Ectodermal cell (in vitro differentiated cells): ENCODE measurements at regions not wholly inside any gene's neighbourhood (a gene's known extent, or its start where the extent isn't known, plus 50 kb on each side); places are given as distances from the start of the nearest gene placed in this dataset.

ENCODE experiments used
- H3K27ac ChIP-seq: 2 replicates; pipeline ENCODE4 v1.7.0; 2013; ENCODE audit warnings: mild to moderate bottlenecking, low read depth, low read length; ENCODE audit not compliant: insufficient read depth, poor library complexity, severe bottlenecking
- H3K27me3 ChIP-seq: 2 replicates; pipeline ENCODE4 v1.7.0; 2013; ENCODE audit warnings: mild to moderate bottlenecking, low read length; ENCODE audit not compliant: insufficient read depth, control insufficient read depth, poor library complexity, severe bottlenecking
- H3K36me3 ChIP-seq: one replicate; pipeline ENCODE4 v1.7.0; 2013; ENCODE audit warnings: low read length; ENCODE audit not compliant: control insufficient read depth, insufficient read depth
- H3K4me1 ChIP-seq: one replicate; pipeline ENCODE4 v1.7.0; 2013; ENCODE audit warnings: low read length; ENCODE audit not compliant: control insufficient read depth, insufficient read depth
- H3K4me3 ChIP-seq: 2 replicates; pipeline ENCODE4 v1.7.0; 2013; ENCODE audit warnings: low read depth, low read length, control low read depth; ENCODE audit not compliant: insufficient read depth
- H3K9me3 ChIP-seq: 2 replicates; pipeline ENCODE4 v1.7.0; 2013; ENCODE audit warnings: mild to moderate bottlenecking, low read length, moderate library complexity; ENCODE audit not compliant: control insufficient read depth
- WGBS, 2 experiments: methylation state at CpG; one replicate each; pipeline ENCODE4 v1.1.7; 2013; ENCODE audit warnings: missing lambda C conversion rate in 2 of 2; 5-methylcytosine and 5-hydroxymethylcytosine counted together

DNA sequence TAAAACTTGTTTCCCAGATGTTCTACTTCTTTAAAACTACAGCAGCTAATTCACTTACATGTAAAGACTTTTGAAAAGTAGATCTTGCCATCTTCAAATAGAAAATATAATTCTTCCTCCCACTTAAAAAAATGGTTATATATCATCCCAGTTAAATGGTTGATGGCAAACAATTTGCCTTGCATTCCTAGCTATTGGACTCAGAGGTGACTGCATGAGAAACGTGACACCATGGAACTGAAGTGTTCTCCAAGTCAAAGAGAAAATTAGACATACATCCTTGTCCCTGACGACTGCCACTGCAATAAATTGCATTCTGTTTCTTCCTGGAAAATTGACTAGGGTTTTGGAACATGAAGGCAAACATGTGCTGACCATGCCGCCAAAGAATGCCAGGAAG, 95.0 kb upstream of the POM121L12 start:
- WGBS, 2 experiments, result 90 to 91% methylated on average over 3 of the region's 3 CpGs
- no peaks in the 10 kb centered on the region for H3K4me1 ChIP-seq
- H3K36me3 ChIP-seq, result no peaks in the 10 kb centered on the region
- H3K27me3 ChIP-seq, result no peaks in the 10 kb centered on the region
- H3K27ac ChIP-seq, result no peak overlapping the region
- H3K9me3 ChIP-seq, result no peaks in the 10 kb centered on the region
- H3K4me3 ChIP-seq, result no peak overlapping the region

DNA sequence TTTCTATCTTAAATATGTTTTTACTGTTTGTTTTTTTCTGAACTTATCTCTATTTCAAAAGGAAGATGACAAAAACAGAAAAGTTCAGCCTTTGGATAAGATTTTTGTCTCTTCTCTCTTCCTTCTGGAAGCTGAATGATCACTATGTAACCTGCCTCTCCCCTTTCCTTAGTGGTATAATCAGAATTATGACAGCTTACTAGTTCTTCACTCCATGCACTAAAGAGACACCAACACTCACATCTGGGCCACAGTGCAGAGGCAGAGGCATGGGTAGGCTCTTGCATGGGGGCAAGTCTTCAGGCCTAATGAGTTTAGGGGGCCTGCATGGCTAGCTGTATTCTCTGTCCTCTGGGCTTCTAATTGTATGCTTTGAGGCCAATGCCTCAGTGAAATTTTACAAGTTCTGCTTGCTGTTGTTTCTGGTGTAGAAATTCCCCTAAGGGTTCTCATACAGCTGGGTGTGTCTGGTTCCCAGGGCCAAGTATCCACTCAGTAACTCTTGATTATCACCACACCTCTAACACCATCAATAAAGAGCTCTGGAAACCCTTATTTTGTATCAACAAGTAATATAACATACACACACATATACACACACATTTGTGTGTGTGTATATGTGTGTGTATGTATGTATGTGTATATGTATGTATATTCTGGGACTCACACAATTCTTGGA, 96.8 kb upstream of the POM121L12 start:
- Histone ChIP-seq H3K36me3 (no peaks in the 10 kb centered on the region), H3K27me3 (no peaks in the 10 kb centered on the region), H3K27ac (no peak overlapping the region), H3K9me3 (no peaks in the 10 kb centered on the region), H3K4me3 (no peak overlapping the region), H3K4me1 (no peaks in the 10 kb centered on the region)

DNA sequence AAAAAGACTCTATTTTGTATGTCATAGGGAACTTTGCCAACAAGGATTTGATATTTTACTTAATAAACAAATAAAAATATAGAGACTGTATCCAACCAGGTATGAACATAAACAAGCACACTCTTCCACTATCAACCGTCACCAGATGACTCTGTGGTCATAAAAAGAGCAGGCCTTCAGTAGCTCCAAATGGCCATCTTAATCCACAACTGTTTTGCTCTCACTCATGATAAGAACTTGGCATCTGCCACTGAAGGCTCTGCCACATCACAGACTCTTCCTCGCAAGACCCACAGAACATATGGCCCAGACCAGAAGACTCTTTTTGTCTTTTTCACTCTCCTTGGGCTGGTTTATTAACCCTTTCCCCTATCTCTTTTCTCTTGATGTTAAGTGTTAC, 98.7 kb upstream of the POM121L12 start:
- H3K27ac ChIP-seq, result no peak overlapping the region
- no peaks in the 10 kb centered on the region for H3K27me3 ChIP-seq
- no peaks in the 10 kb centered on the region for H3K9me3 ChIP-seq
- WGBS, 2 experiments, result 48 to 49% methylated on average over 2 of the region's 2 CpGs
- no peaks in the 10 kb centered on the region for H3K36me3 ChIP-seq
- H3K4me1 ChIP-seq, result no peaks in the 10 kb centered on the region
- no peak overlapping the region for H3K4me3 ChIP-seq

DNA sequence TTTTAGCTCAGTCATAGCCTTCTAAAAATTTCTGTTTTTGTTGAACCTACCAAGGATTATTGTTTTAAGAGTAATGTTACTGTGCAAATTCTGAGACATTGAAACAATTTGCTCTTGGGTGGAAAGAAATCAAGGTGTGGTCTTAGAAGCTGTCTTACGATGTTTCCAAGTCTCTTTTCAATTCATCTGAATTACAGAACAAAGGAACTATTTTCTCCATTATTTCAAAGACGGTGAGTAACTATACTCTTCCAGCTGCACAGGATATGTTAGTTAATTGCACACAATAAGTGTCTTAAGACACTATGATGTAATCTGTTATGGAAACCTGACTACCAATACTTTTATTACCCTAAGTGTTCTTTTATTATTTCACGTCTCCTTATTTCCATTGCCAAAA, 106.8 kb upstream of the POM121L12 start:
- H3K36me3 ChIP-seq, result no peaks in the 10 kb centered on the region
- 97 to 100% methylated on average over 1 to 2 of the region's 3 CpGs for WGBS, 2 experiments
- H3K27ac ChIP-seq, result no peak overlapping the region
- no peak overlapping the region for H3K4me3 ChIP-seq
- no peaks in the 10 kb centered on the region for H3K9me3 ChIP-seq
- H3K4me1 ChIP-seq, result no peaks in the 10 kb centered on the region
- H3K27me3 ChIP-seq, result no peaks in the 10 kb centered on the region

DNA sequence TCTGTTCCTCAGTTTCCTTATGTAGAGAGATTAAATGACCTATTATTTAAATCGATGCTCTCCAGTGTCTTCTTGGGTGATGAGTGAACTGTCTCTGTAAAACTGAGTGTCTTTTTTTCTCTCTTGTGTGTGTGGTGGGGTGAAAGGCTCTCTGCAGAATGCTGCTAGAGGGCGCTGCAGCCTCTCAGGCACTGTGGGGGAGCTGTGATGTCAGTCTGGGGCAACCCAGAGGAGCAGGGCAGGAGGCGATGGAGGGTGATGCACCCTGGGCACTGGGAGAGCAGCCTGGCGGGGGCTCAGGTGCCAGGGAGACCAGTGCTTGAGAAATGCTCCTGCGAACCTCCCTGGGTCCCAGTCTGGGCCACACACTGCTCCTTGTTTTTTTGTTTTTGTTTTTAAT, 110.1 kb upstream of the POM121L12 start:
- WGBS, 2 experiments, result 93 to 96% methylated on average over 5 of the region's 5 CpGs
- no peaks in the 10 kb centered on the region for H3K4me1 ChIP-seq
- no peaks in the 10 kb centered on the region for H3K27me3 ChIP-seq
- no peaks in the 10 kb centered on the region for H3K9me3 ChIP-seq
- no peaks in the 10 kb centered on the region for H3K36me3 ChIP-seq
- H3K4me3 ChIP-seq, result no peak overlapping the region
- no peak overlapping the region for H3K27ac ChIP-seq

DNA sequence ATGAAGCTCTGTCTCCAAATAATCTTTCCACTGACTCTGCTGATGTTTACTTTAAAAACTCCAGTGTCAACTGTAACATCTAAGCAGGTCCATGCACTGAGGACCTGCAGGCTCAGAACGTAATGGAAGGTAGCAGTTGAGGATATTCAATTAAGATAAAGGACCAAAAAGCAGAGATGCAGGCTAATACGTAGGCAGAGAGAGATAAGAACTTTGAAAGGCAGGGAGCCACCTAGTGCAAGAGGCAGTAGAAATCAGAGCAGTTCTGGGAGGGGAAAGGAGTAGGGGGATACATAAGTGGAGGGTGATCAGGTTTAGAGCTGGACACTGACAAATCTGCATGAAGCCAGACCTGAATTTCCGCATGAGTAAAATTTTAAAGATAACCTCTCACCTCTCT, 114.5 kb upstream of the POM121L12 start:
- H3K9me3 ChIP-seq, result no peaks in the 10 kb centered on the region
- no peaks in the 10 kb centered on the region for H3K36me3 ChIP-seq
- H3K4me1 ChIP-seq, result no peaks in the 10 kb centered on the region
- H3K4me3 ChIP-seq, result no peak overlapping the region
- no peaks in the 10 kb centered on the region for H3K27me3 ChIP-seq
- WGBS, 2 experiments, result 81 to 83% methylated on average over 3 of the region's 3 CpGs
- no peak overlapping the region for H3K27ac ChIP-seq

DNA sequence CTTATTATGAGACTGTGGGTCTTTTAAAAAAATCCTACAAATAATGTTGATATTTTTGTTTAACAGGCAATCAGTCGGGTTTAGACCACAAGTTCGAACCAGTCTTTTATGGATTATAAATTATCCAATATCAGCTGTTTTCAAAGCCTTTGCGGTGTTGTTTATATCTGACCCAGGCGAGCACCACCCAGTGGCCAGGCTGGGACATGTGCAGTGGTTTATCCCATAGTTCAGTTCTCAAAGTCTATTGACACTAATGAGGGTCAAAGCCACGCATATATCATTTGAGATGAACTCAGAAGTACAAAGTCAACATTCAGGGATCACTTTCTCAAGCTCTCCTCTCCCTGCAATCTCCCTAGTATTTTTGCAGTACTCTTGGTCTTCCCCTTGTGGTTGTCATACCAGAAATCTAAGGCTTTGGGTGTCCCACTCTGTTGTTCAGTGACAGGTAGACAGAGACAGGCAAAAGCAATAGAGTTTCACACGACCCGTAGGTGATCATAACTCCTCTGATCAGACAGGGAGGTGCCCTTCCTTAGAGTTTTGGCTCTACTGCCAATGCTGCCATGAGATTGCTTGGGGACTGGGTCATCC, 117.4 kb upstream of the POM121L12 start:
- H3K4me1 ChIP-seq, result no peaks in the 10 kb centered on the region
- H3K27ac ChIP-seq, result no peak overlapping the region
- H3K27me3 ChIP-seq, result no peaks in the 10 kb centered on the region
- H3K4me3 ChIP-seq, result no peak overlapping the region
- no peaks in the 10 kb centered on the region for H3K36me3 ChIP-seq
- WGBS, 2 experiments, result 73 to 76% methylated on average over 7 of the region's 7 CpGs
- H3K9me3 ChIP-seq, result no peaks in the 10 kb centered on the region

DNA sequence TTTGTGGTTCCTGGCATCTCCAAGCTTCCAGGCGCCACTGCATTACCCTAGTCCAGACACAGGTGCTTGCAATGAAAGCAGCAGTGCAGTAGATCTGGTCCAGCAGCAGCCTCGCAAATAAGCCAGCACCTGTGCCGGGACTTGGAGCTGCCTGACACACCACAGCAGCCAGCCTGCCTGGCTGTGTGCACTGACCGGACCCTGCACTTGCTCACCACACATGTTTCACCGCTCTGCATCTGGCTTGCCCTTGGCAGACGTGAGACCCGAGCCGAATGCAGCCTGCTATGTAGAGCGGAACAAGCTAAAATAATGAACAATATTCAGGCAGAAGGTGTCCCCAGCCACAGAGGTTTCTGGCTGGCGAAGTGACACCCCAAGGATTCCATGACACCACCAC, 123.6 kb upstream of the POM121L12 start:
- Histone ChIP-seq H3K4me3 (no peak overlapping the region), H3K27me3 (no peaks in the 10 kb centered on the region), H3K4me1 (no peaks in the 10 kb centered on the region), H3K27ac (no peak overlapping the region), H3K36me3 (no peaks in the 10 kb centered on the region), H3K9me3 (no peaks in the 10 kb centered on the region)
- WGBS, 2 experiments, result 92 to 97% methylated on average over 10 of the region's 10 CpGs

DNA sequence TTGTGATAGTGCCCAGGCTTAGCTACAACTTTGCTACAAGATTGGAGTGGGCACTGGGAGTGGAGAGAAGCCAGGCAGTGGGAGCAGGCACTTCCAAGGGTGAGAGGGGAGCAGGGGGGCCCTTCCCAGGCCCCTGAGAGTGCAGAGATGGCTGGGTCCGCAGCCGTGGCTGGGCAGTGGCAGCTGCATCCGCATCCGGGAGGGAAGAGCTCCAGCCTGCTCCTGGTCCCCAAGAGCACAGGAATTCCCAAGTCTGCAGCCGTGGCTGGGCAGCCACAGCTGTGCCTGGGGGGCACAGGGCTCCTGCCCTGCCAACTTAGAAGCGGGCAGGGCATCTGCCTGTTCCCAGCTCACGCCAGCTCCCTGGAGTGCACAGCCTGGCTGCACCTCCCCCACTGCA, 124.1 kb upstream of the POM121L12 start:
- Histone ChIP-seq H3K27me3 (no peaks in the 10 kb centered on the region), H3K27ac (no peak overlapping the region), H3K36me3 (no peaks in the 10 kb centered on the region), H3K4me3 (no peak overlapping the region), H3K4me1 (no peaks in the 10 kb centered on the region), H3K9me3 (no peaks in the 10 kb centered on the region)
- 96 to 97% methylated on average over 7 of the region's 7 CpGs for WGBS, 2 experiments

DNA sequence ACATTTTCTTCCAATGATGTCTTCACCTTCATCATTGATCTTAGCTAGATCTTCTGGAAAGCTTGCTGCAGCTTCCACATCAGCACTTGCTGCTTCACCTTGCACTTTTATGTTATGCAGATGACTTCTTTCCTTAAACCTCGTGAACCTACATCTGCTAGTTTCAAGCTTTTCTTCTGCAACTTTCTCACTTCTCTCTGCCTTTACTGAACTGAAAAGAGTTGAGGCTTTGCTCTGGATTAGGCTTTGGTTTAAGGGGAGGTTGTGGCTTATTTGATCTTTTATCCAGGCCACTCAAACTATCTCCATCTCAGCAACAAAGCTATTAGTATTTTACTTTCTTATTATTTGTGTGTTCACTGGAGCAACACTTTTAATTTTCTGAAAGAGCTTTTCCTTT, 125.5 kb upstream of the POM121L12 start:
- Histone ChIP-seq H3K27ac (no peak overlapping the region), H3K9me3 (no peaks in the 10 kb centered on the region), H3K4me1 (no peaks in the 10 kb centered on the region), H3K27me3 (no peaks in the 10 kb centered on the region), H3K4me3 (no peak overlapping the region), H3K36me3 (no peaks in the 10 kb centered on the region)
- 71 to 85% methylated on average over 1 of the region's 1 CpG for WGBS, 2 experiments

DNA sequence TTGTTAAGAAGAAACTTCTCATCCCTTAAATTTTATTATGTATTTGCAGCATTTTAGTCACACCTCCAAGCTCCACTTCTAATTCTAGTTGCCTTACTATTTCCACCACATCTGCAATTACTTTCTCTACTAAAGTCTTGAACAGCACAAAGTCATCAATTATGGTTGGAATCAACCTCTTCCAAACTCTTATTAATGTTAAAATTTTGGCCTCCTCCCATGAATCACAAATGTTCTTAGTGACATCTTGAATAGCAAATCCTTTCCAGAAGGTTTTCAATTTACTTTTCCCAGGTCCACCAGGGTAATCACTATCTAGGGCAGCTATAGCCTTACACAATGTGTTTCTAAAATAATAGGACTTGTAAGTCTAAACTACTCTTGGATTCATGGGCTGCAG, 126.3 kb upstream of the POM121L12 start:
- Histone ChIP-seq H3K27me3 (no peaks in the 10 kb centered on the region), H3K36me3 (no peaks in the 10 kb centered on the region), H3K4me3 (no peak overlapping the region), H3K9me3 (no peaks in the 10 kb centered on the region), H3K4me1 (no peaks in the 10 kb centered on the region), H3K27ac (no peak overlapping the region)
